ENCODE measurements at regions not wholly inside any gene's neighbourhood (a gene's known extent, or its start where the extent isn't known, plus 50 kb on each side); places are given as distances from the start of the nearest gene placed in this dataset.

DNA sequence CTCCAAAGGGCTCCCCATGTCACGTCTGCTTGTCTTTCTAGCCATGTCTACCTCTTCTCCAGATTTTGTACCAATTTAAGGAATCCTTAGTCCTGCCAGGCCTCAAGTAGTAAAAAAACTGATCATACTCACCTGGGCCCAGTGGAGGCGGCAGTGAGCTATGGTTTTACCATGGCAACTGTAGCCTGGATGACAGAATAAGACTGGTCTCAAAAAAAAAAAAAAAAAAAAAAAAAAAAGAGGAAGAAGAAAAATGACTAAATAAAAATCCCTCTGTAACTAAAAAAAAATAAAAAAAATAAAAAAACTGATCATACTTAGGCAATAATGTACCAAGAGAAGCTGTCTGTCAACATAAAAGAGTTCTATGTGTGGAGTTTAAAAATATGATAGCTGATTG, 221.6 kb downstream of the NR4A2 start:
- Histone ChIP-seq H3K36me3 (replicated peaks; ENCODE audit: low read depth, low read length) (no peaks in the 10 kb centered on the region), H3K4me1 (ENCODE audit: low read length) (no peaks in the 10 kb centered on the region), H4K20me1 (ENCODE audit: insufficient read depth, low read length) (no peaks in the 10 kb centered on the region), H2AFZ (ENCODE audit: low read depth, low read length) (peak overlapping the region; percentile 66), H3K27me3 (ENCODE audit: low read depth, low read length) (no peaks in the 10 kb centered on the region), H3K4me3 (ENCODE audit: low read length) (no peak overlapping the region), H3K9me3 (ENCODE audit: insufficient read depth, low read length) (no peaks in the 10 kb centered on the region), H3K79me2 (ENCODE audit: low read length) (no peaks in the 10 kb centered on the region), H3K9ac (ENCODE audit: low read length) (no peak overlapping the region), H3K27ac (ENCODE audit: low read length) (no peak overlapping the region), H3K4me2 (ENCODE audit: low read length) (no peak overlapping the region)
- TF ChIP-seq EZH2phosphoT487 (IDR thresholded peaks at IDR 0.05; ENCODE audit: low read depth): no peak
- TF ChIP-seq, protein P1, sequence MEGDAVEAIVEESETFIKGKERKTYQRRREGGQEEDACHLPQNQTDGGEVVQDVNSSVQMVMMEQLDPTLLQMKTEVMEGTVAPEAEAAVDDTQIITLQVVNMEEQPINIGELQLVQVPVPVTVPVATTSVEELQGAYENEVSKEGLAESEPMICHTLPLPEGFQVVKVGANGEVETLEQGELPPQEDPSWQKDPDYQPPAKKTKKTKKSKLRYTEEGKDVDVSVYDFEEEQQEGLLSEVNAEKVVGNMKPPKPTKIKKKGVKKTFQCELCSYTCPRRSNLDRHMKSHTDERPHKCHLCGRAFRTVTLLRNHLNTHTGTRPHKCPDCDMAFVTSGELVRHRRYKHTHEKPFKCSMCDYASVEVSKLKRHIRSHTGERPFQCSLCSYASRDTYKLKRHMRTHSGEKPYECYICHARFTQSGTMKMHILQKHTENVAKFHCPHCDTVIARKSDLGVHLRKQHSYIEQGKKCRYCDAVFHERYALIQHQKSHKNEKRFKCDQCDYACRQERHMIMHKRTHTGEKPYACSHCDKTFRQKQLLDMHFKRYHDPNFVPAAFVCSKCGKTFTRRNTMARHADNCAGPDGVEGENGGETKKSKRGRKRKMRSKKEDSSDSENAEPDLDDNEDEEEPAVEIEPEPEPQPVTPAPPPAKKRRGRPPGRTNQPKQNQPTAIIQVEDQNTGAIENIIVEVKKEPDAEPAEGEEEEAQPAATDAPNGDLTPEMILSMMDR (IDR thresholded peaks at IDR 0.05; ENCODE audit: low read depth, low read length): peak; percentile 41

DNA sequence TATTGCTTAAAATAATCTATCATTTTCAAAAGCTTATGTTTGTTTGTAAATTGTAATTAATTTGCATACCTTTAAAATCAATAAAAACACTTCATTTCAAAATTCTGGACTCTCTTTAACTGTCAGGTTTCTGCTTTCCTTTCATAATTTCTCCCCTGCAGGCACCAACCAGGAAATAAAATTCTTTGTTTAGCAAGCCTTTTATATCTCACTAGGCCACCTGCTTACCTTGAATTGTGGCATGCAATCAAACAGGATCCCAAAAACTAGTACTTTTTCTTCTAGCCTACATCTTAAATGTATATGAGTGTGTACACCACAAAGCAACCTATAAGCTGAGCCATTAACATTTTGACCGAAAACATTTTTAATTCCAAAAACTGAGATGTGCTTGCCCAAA, 233.1 kb downstream of the NR4A2 start:
- Histone ChIP-seq H3K79me2 (ENCODE audit: low read length) (no peaks in the 10 kb centered on the region), H3K4me3 (ENCODE audit: low read length) (no peak overlapping the region), H4K20me1 (ENCODE audit: insufficient read depth, low read length) (no peaks in the 10 kb centered on the region), H3K36me3 (replicated peaks; ENCODE audit: low read depth, low read length) (no peaks in the 10 kb centered on the region), H3K27me3 (ENCODE audit: low read depth, low read length) (no peaks in the 10 kb centered on the region), H3K9me3 (ENCODE audit: insufficient read depth, low read length) (no peaks in the 10 kb centered on the region), H3K27ac (ENCODE audit: low read length) (no peak overlapping the region), H3K9ac (ENCODE audit: low read length) (no peak overlapping the region), H3K4me1 (ENCODE audit: low read length) (no peaks in the 10 kb centered on the region), H3K4me2 (ENCODE audit: low read length) (no peak overlapping the region), H2AFZ (ENCODE audit: low read depth, low read length) (no peak overlapping the region)
- TF ChIP-seq, protein P1 (IDR thresholded peaks at IDR 0.05; ENCODE audit: low read depth, low read length): no peak
- TF ChIP-seq EZH2phosphoT487 (IDR thresholded peaks at IDR 0.05; ENCODE audit: low read depth): no peak

- no peaks in the 10 kb centered on the region for H3K4me1 ChIP-seq (ENCODE audit: low read length)
- no peak for TF ChIP-seq EZH2phosphoT487 (IDR thresholded peaks at IDR 0.05; ENCODE audit: low read depth)
- TF ChIP-seq, protein P1 (IDR thresholded peaks at IDR 0.05; ENCODE audit: low read depth, low read length): no peak
- no peaks in the 10 kb centered on the region for H3K36me3 ChIP-seq (replicated peaks; ENCODE audit: low read depth, low read length)
- H3K79me2 ChIP-seq (ENCODE audit: low read length): no peaks in the 10 kb centered on the region
- H3K27me3 ChIP-seq (ENCODE audit: low read depth, low read length): no peaks in the 10 kb centered on the region
- H4K20me1 ChIP-seq (ENCODE audit: insufficient read depth, low read length): no peaks in the 10 kb centered on the region
- no peak overlapping the region for H2AFZ ChIP-seq (ENCODE audit: low read depth, low read length)
- H3K9ac ChIP-seq (ENCODE audit: low read length): no peak overlapping the region
- H3K4me2 ChIP-seq (ENCODE audit: low read length): no peak overlapping the region
- H3K4me3 ChIP-seq (ENCODE audit: low read length): no peak overlapping the region
- no peaks in the 10 kb centered on the region for H3K9me3 ChIP-seq (ENCODE audit: insufficient read depth, low read length)
- no peak overlapping the region for H3K27ac ChIP-seq (ENCODE audit: low read length)
These were observed 234.0 kb downstream of the NR4A2 start for GRCh38 chr2:156098506-156098905.

DNA sequence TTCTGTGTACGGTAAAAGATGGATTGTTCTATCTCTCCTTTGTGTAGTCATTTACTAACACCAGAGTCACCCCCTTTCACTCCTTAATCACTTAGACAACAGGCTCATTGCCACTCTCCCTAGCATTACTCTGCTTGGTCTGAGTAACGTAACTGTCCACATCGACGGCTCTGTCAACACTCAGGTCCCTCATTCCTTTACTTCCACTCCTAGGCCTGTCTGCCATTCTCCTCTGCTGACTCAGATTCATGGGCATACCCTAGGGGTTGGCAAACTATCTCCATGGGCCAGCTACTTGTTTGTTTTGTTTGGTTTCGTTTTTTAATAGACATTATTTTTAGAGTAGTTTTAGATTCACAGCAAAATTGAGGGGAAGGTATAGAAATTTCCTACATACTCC, 243.9 kb downstream of the NR4A2 start:
- H4K20me1 ChIP-seq (ENCODE audit: insufficient read depth, low read length): no peaks in the 10 kb centered on the region
- H3K27ac ChIP-seq (ENCODE audit: low read length): no peak overlapping the region
- no peak overlapping the region for H3K4me3 ChIP-seq (ENCODE audit: low read length)
- no peak overlapping the region for H3K4me2 ChIP-seq (ENCODE audit: low read length)
- H2AFZ ChIP-seq (ENCODE audit: low read depth, low read length): no peak overlapping the region
- no peak overlapping the region for H3K9ac ChIP-seq (ENCODE audit: low read length)
- H3K4me1 ChIP-seq (ENCODE audit: low read length): 0 out of 2 replicates have a peak, but pooled peaks cover 4% of the 10 kb centered on the region
- no peaks in the 10 kb centered on the region for H3K79me2 ChIP-seq (ENCODE audit: low read length)
- H3K27me3 ChIP-seq (ENCODE audit: low read depth, low read length): no peaks in the 10 kb centered on the region
- H3K9me3 ChIP-seq (ENCODE audit: insufficient read depth, low read length): no peaks in the 10 kb centered on the region
- no peaks in the 10 kb centered on the region for H3K36me3 ChIP-seq (replicated peaks; ENCODE audit: low read depth, low read length)
- no peak for TF ChIP-seq EZH2phosphoT487 (IDR thresholded peaks at IDR 0.05; ENCODE audit: low read depth)
- TF ChIP-seq, protein P1 (IDR thresholded peaks at IDR 0.05; ENCODE audit: low read depth, low read length): no peak
